Thoracic aorta (tissue), 2 donors: ENCODE measurements at regions not wholly inside any gene's neighbourhood (a gene's known extent, or its start where the extent isn't known, plus 50 kb on each side); places are given as distances from the start of the nearest gene placed in this dataset.

ENCODE experiments used
- ATAC-seq: fragments of 150-250 bp; one replicate; pipeline ENCODE4 v1.8.0; 2017; ENCODE audit warnings: low read depth; ENCODE audit not compliant: insufficient number of reproducible peaks, low FRiP score
- DNase-seq: peaks from one replicate; pipeline ENCODE4 v3.0.0-alpha.2; 2020; ENCODE audit warnings: low spot score
- H3K27ac ChIP-seq, 2 donors: fragments of 200-600 bp; sonication (generic); 1 replicate in 1 of 2; 2 replicates in 1 of 2; pipeline ENCODE4 v1.5.1; 2016; ENCODE audit warnings: mild to moderate bottlenecking in 2 of 2, moderate library complexity in 2 of 2
- H3K27me3 ChIP-seq: fragments of 200-600 bp; sonication (generic); replicated peaks from 2 replicates; pipeline ENCODE4 v1.6.0; 2016; ENCODE audit warnings: mild to moderate bottlenecking; ENCODE audit not compliant: insufficient read depth
- H3K36me3 ChIP-seq: fragments of 200-600 bp; sonication (generic); one replicate; pipeline ENCODE4 v1.5.1; 2016
- H3K4me1 ChIP-seq, 2 donors: fragments of 200-600 bp; sonication (generic); 1 replicate in 1 of 2; 2 replicates in 1 of 2; pipeline versions ENCODE4 v1.5.1 to v1.6.0; 2016; ENCODE audit warnings: low read depth in 2 of 2, mild to moderate bottlenecking in 1 of 2; ENCODE audit not compliant: control insufficient read depth in 1 of 2
- H3K4me3 ChIP-seq: fragments of 200-600 bp; sonication (generic); 2 replicates; pipeline ENCODE4 v1.5.1; 2016; ENCODE audit warnings: mild to moderate bottlenecking
- H3K9me3 ChIP-seq: fragments of 200-600 bp; sonication (generic); 2 replicates; pipeline ENCODE4 v1.5.1; 2016
- TF ChIP-seq, protein P1 (sequence below): fragments of 200-600 bp; sonication (generic); IDR thresholded peaks from one replicate; pipeline ENCODE4 v1.5.1; 2019; ENCODE audit warnings: antibody characterized with exemption

GRCh38 chr5:130976493-130976892 is 188.6 kb downstream of the HINT1 start:
- no peaks in the 10 kb centered on the region for H3K4me1 ChIP-seq
- H3K27me3 ChIP-seq: no peaks in the 10 kb centered on the region
- no peak for DNase-seq
- no peak overlapping the region for H3K27ac ChIP-seq
- no peaks in the 10 kb centered on the region for H3K9me3 ChIP-seq
- TF ChIP-seq, protein P1, sequence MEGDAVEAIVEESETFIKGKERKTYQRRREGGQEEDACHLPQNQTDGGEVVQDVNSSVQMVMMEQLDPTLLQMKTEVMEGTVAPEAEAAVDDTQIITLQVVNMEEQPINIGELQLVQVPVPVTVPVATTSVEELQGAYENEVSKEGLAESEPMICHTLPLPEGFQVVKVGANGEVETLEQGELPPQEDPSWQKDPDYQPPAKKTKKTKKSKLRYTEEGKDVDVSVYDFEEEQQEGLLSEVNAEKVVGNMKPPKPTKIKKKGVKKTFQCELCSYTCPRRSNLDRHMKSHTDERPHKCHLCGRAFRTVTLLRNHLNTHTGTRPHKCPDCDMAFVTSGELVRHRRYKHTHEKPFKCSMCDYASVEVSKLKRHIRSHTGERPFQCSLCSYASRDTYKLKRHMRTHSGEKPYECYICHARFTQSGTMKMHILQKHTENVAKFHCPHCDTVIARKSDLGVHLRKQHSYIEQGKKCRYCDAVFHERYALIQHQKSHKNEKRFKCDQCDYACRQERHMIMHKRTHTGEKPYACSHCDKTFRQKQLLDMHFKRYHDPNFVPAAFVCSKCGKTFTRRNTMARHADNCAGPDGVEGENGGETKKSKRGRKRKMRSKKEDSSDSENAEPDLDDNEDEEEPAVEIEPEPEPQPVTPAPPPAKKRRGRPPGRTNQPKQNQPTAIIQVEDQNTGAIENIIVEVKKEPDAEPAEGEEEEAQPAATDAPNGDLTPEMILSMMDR: no peak
- no peaks in the 10 kb centered on the region for H3K36me3 ChIP-seq
- no peak overlapping the region for H3K4me3 ChIP-seq
- ATAC-seq: no peak

DNA sequence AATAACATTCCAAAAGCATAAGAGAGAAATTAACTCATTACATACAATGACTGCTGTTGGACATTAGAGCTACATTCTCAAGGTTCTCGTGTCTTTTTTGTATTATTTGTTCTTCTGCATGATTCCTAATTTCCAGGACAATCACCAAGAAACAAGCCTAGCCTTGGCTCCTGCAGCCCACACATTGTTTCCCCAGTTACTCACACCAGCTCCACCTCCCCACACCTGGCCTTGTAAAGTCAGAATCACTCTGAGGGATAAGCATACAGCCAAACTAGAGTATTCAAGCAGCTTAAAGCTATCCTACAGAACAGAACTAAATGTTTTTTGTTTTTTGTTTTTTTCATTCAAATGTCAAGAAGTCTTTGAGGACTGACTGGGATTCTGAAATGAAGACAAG is 189.2 kb downstream of the HINT1 start:
- Histone ChIP-seq H3K27ac (no peak overlapping the region), H3K4me3 (no peak overlapping the region), H3K9me3 (no peaks in the 10 kb centered on the region), H3K36me3 (no peaks in the 10 kb centered on the region), H3K4me1 (no peaks in the 10 kb centered on the region), H3K27me3 (no peaks in the 10 kb centered on the region)
- TF ChIP-seq, protein P1: no peak
- DNase-seq (no peak), ATAC-seq (no peak)

GRCh38 chr5:130975299-130975698 is 189.8 kb downstream of the HINT1 start:
- TF ChIP-seq, protein P1: no peak
- no peak for DNase-seq
- ATAC-seq: no peak
- no peak overlapping the region for H3K4me3 ChIP-seq
- H3K27me3 ChIP-seq: no peaks in the 10 kb centered on the region
- H3K9me3 ChIP-seq: no peaks in the 10 kb centered on the region
- no peak overlapping the region for H3K27ac ChIP-seq
- H3K4me1 ChIP-seq: no peaks in the 10 kb centered on the region
- H3K36me3 ChIP-seq: no peaks in the 10 kb centered on the region

DNA sequence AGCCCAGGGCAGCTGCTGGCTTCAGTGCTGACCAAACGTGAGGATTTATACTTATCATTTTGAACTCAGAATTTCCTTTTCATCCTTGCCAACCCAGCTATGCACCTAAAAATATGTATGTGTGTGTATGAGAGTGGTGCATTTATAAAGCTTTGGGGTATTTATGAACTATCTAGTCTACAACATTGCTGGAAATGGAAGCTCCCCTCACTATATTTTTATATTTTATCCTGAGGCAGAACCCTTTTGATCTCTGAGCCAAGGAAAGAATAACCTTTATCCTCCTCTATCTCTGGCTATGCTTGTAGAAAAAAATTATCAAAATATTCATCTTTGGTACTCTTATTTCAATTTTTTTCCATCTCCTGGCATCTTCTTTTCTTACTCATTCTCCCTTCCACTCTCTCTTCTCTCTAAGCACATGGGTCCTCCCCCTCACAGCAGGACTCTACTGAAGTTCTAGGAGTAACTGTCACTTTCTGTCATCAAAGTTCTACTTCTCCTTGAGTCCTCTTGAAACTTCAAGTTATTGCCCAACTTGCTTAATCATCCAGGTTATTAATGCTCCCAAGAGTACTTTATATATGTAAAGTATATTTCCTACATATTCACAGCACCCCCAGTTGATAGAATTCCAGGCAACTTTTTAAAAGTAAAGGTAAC is 190.9 kb downstream of the HINT1 start:
- Histone ChIP-seq H3K27ac (no peak overlapping the region), H3K27me3 (no peaks in the 10 kb centered on the region), H3K4me3 (no peak overlapping the region), H3K4me1 (no peaks in the 10 kb centered on the region), H3K9me3 (no peaks in the 10 kb centered on the region), H3K36me3 (no peaks in the 10 kb centered on the region)
- TF ChIP-seq, protein P1: no peak
- ATAC-seq: no peak
- DNase-seq: no peak

DNA sequence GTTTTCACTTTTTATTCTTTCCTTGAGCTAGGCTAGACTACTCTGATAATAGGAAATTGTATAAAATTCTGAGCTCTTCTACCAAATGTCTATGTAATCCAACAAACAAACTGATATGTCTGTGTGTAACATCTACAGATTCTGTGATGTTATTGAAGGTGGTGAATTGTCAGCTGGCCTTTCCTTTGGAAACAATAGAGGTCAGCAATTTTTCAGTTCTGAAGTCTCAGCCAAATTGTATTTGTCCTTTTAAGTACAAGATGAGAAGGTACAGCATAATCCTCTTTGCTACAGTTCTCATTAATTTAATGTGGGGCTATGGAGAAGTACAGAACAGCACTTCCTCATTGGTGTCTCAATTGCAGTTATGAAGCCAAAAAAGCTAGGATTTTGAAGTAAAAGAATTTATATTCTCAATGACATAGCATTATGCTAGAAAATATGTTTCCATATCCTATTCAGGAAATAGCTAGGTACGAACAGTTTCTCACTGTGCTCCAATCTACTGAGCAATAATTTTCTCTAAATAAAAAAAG is 198.0 kb downstream of the HINT1 start:
- no peak overlapping the region for H3K27ac ChIP-seq
- no peaks in the 10 kb centered on the region for H3K4me1 ChIP-seq
- H3K36me3 ChIP-seq: no peaks in the 10 kb centered on the region
- TF ChIP-seq, protein P1: no peak
- ATAC-seq: no peak
- H3K9me3 ChIP-seq: no peaks in the 10 kb centered on the region
- H3K4me3 ChIP-seq: no peak overlapping the region
- no peaks in the 10 kb centered on the region for H3K27me3 ChIP-seq
- DNase-seq: no peak
